Fibroblast of pulmonary artery (primary cell): ENCODE measurements at regions not wholly inside any gene's neighbourhood (a gene's known extent, or its start where the extent isn't known, plus 50 kb on each side); places are given as distances from the start of the nearest gene placed in this dataset.

Source experiments
- DNase-seq: peaks from one replicate; pipeline ENCODE4 v3.0.0-alpha.2; 2010; ENCODE audit warnings: low read depth
- H3K4me3 ChIP-seq: replicated peaks from 2 replicates; pipeline ENCODE4 v1.5.1; 2011; ENCODE audit warnings: low read depth, mild to moderate bottlenecking, control low read depth, low read length, moderate library complexity
- TF ChIP-seq, protein P1 (sequence below): IDR thresholded peaks from 2 replicates; pipeline ENCODE4 v1.5.1; 2011; ENCODE audit warnings: mild to moderate bottlenecking, control low read depth, low read length, inconsistent platforms; ENCODE audit errors: missing control alignments

DNA sequence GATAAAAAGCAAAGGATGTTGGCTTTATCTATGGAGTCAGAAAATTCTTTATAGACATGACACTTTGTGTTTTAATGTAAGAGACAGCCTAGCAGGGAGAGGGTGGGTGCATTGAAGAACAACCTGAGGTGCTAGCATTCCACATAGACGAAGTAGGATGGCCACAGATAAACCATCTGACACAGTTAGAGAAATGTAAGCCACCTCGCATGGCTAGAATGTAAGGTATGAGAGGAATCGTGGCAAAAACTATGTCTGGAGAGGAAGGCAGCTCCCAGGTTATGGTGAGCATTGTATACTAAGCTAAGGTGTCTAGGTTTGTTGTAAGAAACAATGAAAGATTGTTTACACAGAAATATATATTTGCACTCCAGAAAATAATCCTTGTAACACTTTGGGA, 194.0 kb upstream of the SLITRK3 start:
- TF ChIP-seq, protein P1, sequence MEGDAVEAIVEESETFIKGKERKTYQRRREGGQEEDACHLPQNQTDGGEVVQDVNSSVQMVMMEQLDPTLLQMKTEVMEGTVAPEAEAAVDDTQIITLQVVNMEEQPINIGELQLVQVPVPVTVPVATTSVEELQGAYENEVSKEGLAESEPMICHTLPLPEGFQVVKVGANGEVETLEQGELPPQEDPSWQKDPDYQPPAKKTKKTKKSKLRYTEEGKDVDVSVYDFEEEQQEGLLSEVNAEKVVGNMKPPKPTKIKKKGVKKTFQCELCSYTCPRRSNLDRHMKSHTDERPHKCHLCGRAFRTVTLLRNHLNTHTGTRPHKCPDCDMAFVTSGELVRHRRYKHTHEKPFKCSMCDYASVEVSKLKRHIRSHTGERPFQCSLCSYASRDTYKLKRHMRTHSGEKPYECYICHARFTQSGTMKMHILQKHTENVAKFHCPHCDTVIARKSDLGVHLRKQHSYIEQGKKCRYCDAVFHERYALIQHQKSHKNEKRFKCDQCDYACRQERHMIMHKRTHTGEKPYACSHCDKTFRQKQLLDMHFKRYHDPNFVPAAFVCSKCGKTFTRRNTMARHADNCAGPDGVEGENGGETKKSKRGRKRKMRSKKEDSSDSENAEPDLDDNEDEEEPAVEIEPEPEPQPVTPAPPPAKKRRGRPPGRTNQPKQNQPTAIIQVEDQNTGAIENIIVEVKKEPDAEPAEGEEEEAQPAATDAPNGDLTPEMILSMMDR, result no peak
- no peak for DNase-seq
- no peak overlapping the region for H3K4me3 ChIP-seq

DNA sequence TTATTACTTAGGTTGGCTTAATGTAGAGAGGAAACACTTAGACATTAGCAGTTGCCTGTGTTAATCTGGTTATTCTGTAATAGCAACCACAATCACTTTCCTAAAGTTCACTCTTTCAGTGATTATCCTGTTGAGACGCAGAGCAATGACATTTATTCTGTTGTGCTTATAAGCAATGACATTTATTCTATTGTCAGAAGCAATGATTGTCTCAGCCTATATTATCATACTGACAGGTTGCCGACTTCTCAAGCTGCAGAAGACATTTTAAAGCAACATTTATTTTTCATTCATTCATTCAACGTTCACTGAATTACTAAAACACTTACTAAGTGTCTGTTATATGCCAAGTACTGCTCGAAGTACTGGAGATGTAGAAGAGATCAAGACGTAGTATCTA, 193.5 kb upstream of the SLITRK3 start:
- no peak overlapping the region for H3K4me3 ChIP-seq
- TF ChIP-seq, protein P1, result no peak
- DNase-seq, result no peak

DNA sequence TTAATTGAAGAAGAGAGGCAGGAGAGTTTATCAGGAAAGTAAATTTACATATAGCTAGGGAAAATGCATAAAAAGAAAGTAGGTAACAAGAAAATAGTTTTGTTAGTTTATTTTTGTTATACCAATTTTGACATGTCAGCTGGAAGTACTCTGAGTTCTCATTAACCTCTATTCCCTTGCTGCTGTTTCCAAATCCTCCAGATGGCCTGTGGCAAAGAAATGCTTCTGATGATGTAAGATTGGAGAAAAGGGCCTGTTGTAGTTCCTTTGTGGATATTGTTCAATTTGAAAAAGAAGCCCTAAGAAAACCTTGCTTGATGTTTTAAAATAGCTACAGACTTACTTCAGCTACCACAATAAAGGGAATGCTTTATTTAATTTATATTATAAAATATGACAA, 192.9 kb upstream of the SLITRK3 start:
- TF ChIP-seq, protein P1, result no peak
- DNase-seq, result peak; percentile 3
- no peak overlapping the region for H3K4me3 ChIP-seq

DNA sequence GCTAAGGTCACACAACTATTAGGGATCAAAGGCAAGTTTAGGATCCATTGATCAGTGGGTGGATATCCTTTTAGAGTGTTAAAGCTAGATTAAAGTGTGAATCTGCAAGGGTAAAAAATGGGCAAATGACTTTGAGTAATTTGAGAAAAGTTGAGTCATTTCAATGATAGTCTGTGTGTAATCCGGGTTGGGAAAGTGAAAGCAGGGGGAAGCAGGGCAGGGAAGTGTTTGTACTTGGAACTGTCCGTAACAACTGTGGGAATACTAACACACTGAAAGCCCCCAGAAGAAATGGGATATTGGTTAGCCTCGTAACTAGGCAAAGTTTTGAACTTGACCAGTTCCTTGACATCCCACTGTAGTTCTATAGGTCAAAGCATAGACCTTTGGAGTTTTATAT, 187.2 kb upstream of the SLITRK3 start:
- H3K4me3 ChIP-seq, result no peak overlapping the region
- no peak for DNase-seq
- TF ChIP-seq, protein P1, result no peak

DNA sequence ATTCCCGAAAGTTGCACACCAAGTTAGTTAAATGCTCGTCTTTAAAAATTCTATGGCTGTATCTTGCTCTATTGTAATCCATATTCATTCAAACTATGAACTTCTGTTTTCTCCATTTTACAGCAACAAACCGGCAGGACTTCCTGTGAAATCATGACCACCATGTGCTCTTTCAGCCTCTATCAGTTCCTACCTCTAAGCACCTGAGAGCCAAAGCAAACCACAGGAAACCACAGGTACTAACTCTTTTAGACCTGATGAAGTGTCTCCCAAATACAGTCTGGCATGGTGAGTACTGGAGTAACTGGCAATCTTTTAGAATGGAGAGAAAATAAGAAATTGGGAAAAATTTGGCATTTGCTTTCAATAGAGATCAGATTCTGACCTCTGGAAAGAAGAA, 186.5 kb upstream of the SLITRK3 start:
- DNase-seq, result no peak
- TF ChIP-seq, protein P1, result no peak
- H3K4me3 ChIP-seq, result no peak overlapping the region

DNA sequence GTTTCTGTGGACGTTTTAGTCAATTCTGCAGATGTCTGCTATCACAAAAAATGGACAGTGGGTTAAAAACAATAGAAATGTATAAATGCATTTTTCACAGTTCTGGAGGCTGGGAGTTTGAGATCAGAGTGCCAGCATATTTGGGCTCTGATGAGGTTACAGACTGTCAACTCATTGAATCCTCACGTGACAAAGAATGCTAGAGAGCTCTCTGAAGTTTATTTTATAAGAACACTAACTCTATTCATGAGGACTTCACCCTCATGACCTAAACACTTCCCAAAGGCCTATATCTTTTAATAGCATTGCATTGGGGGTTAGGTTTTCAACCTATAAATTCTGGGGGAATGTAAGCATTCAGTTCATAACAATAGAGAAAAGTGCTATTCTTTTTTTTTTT, 182.6 kb upstream of the SLITRK3 start:
- no peak for DNase-seq
- TF ChIP-seq, protein P1, result no peak
- no peak overlapping the region for H3K4me3 ChIP-seq

DNA sequence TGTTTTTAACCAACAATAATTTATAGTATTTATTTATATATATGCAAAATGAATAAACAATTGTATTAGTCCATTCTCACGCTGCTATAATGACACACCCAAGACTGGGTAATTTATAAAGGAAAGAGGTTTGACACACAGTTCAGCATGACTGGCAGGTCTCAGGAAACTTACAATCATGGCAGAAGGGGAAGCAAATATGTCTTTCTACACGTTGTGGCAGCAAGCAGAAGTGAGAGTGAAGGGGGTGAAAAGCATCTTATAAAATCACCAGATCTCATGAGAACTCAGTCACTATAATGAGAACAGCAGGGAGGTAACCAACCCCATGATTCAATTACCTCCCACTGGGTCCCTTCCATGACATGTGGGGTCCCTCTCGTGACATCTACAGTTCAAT, 162.8 kb upstream of the SLITRK3 start:
- H3K4me3 ChIP-seq, result no peak overlapping the region
- no peak for DNase-seq
- TF ChIP-seq, protein P1, result no peak
